B cell (primary cell): ENCODE measurements at regions not wholly inside any gene's neighbourhood (a gene's known extent, or its start where the extent isn't known, plus 50 kb on each side); places are given as distances from the start of the nearest gene placed in this dataset.

Experiments
- ATAC-seq: fragments of 200-7000 bp; cut with Tn5 transposase; one replicate; pipeline ENCODE4 v1.10.0; 2021; ENCODE audit warnings: low read depth, mild to moderate bottlenecking, moderate number of reproducible peaks, moderate library complexity
- CTCF ChIA-PET: fragments of 350-600 bp; sonication (Branson Sonifier 250); formaldehyde crosslinking; loops from one replicate; lab custom pipeline; 2021; ENCODE audit warnings: antibody characterized with exemption, inconsistent platforms; lab: Charles Lee
- POLR2A ChIA-PET: fragments of 350-600 bp; sonication (Branson Sonifier 250); formaldehyde crosslinking; loops from one replicate; lab custom pipeline; 2021; ENCODE audit warnings: antibody characterized with exemption; lab: Charles Lee
- DNase-seq: peaks from one replicate; pipeline ENCODE4 v3.0.0; 2013
- H2AFZ ChIP-seq: 2 replicates; pipeline ENCODE4 v1.6.1; 2012; ENCODE audit warnings: mild to moderate bottlenecking, low read depth, low read length; ENCODE audit not compliant: insufficient read depth, poor library complexity, severe bottlenecking
- H3K27ac ChIP-seq, 2 donors: 1 replicate in 1 of 2; 2 replicates in 1 of 2; pipeline ENCODE4 v1.5.1; 2012 to 2013; ENCODE audit warnings: low read length in 2 of 2, mild to moderate bottlenecking in 2 of 2, moderate library complexity in 1 of 2
- H3K27me3 ChIP-seq, 4 experiments: fragments of 200-600 bp in 1 of 4; sonication (generic) in 1 of 4; replicated peaks in 1 of 4; 1 replicate in 2 of 4; 2 replicates in 2 of 4; pipeline versions ENCODE4 v1.6.1 to v1.7.0; 2013 to 2016; ENCODE audit warnings: low read length in 3 of 4, mild to moderate bottlenecking in 2 of 4, mixed read lengths in 1 of 4, moderate library complexity in 1 of 4; ENCODE audit not compliant: insufficient read depth in 4 of 4, control insufficient read depth in 3 of 4; ENCODE audit errors: control extremely low read depth in 1 of 4
- H3K36me3 ChIP-seq, 2 experiments: replicated peaks in 1 of 2; 1 replicate in 1 of 2; 2 replicates in 1 of 2; pipeline versions ENCODE4 v1.6.1 to v1.7.1; 2013; ENCODE audit warnings: low read length in 1 of 2; ENCODE audit not compliant: insufficient read depth in 2 of 2, control insufficient read depth in 1 of 2; ENCODE audit errors: control extremely low read depth in 1 of 2, extremely low read depth in 1 of 2
- H3K4me1 ChIP-seq, 2 donors: fragments of 200-600 bp in 1 of 2; sonication (generic) in 1 of 2; 1 replicate in 1 of 2; 2 replicates in 1 of 2; pipeline versions ENCODE4 v1.5.1 to v1.6.1; 2013 to 2017; ENCODE audit warnings: low read length in 2 of 2; ENCODE audit not compliant: control insufficient read depth in 2 of 2, insufficient read depth in 2 of 2
- H3K4me2 ChIP-seq: replicated peaks from 2 replicates; pipeline ENCODE3; 2012; ENCODE audit warnings: mild to moderate bottlenecking, low read depth, low read length; ENCODE audit not compliant: poor library complexity, severe bottlenecking
- H3K4me3 ChIP-seq, 5 experiments: fragments of 200-600 bp in 1 of 5; sonication (generic) in 1 of 5; 1 replicate in 3 of 5; 2 replicates in 2 of 5; pipeline versions ENCODE4 v1.5.1 to v1.7.0; 2011 to 2016; ENCODE audit warnings: low read length in 4 of 5, mild to moderate bottlenecking in 4 of 5, low read depth in 2 of 5, control low read depth in 1 of 5, moderate library complexity in 1 of 5; ENCODE audit not compliant: insufficient read depth in 1 of 5; ENCODE audit errors: control extremely low read depth in 1 of 5, extremely low read depth in 1 of 5
- H3K79me2 ChIP-seq: fragments of 200-600 bp; sonication (generic); one replicate; pipeline ENCODE4 v1.6.0; 2016; ENCODE audit warnings: low read length; ENCODE audit not compliant: control insufficient read depth, insufficient read depth
- H3K9ac ChIP-seq: fragments of 200-600 bp; sonication (generic); 2 replicates; pipeline ENCODE4 v1.6.1; 2017; ENCODE audit warnings: mild to moderate bottlenecking, low read length, moderate library complexity
- H3K9me3 ChIP-seq, 3 donors: one replicate each; pipeline versions ENCODE4 v1.6.1 to v1.7.1; 2013; ENCODE audit warnings: low read length in 2 of 3; ENCODE audit not compliant: control insufficient read depth in 2 of 3, insufficient read depth in 1 of 3; ENCODE audit errors: control extremely low read depth in 1 of 3
- H4K20me1 ChIP-seq: 2 replicates; pipeline ENCODE4 v1.6.0; 2012; ENCODE audit warnings: mild to moderate bottlenecking, low read length; ENCODE audit not compliant: insufficient read depth, control insufficient read depth, poor library complexity, severe bottlenecking
- H3K27ac Mint-ChIP-seq: one replicate; pipeline ENCODE4 v1.8.0; 2021; ENCODE audit warnings: mixed read lengths
- H3K27me3 Mint-ChIP-seq: one replicate; pipeline ENCODE4 v1.8.0; 2021; ENCODE audit warnings: mixed read lengths
- H3K4me1 Mint-ChIP-seq: one replicate; pipeline ENCODE4 v1.8.0; 2021; ENCODE audit warnings: mixed read lengths
- H3K4me3 Mint-ChIP-seq: one replicate; pipeline ENCODE4 v1.8.0; 2021; ENCODE audit warnings: mixed read lengths
- H3K9me3 Mint-ChIP-seq: one replicate; pipeline ENCODE4 v1.8.0; 2022; ENCODE audit warnings: mixed read lengths; ENCODE audit not compliant: insufficient read depth
- EZH2 ChIP-seq: IDR thresholded peaks from 2 replicates; pipeline ENCODE4 v1.6.1; 2012; ENCODE audit warnings: borderline replicate concordance, low read depth, mild to moderate bottlenecking, moderate library complexity, low read length; ENCODE audit not compliant: insufficient read depth, poor library complexity, severe bottlenecking
- WGBS: methylation state at CpG from one replicate; pipeline ENCODE4 v1.1.5; 2013; ENCODE audit warnings: missing lambda C conversion rate; ENCODE audit not compliant: insufficient coverage; 5-methylcytosine and 5-hydroxymethylcytosine counted together
- intact Hi-C: fragments of 100-400 bp; cut with micrococcal nuclease; formaldehyde crosslinking; loops from one replicate; pipeline ENCODE4 v1.10.0; 2022
- TF ChIP-seq, protein P1 (sequence below): fragments of 200-600 bp; IDR thresholded peaks from one replicate; pipeline ENCODE4 v1.8.0; 2022; ENCODE audit warnings: antibody characterized with exemption, mild to moderate bottlenecking

GRCh38 chr2:239738159-239738558, 287.0 kb downstream of the NDUFA10 start:
- no peak overlapping the region for H3K9ac ChIP-seq
- CTCF ChIA-PET = no interaction called here
- no peak overlapping the region for H3K4me2 ChIP-seq
- ATAC-seq = no peak
- Mint-ChIP-seq H3K4me1 (no peaks in the 10 kb centered on the region), H3K4me3 (no peak overlapping the region), H3K9me3 (peaks cover 2% of the 10 kb centered on the region), H3K27me3 (no peaks in the 10 kb centered on the region), H3K27ac (no peak overlapping the region)
- H2AFZ ChIP-seq = no peak overlapping the region
- POLR2A ChIA-PET = no interaction called here
- no peaks in the 10 kb centered on the region for H3K79me2 ChIP-seq
- intact Hi-C loops = no loop called here
- no peaks in the 10 kb centered on the region for H3K36me3 ChIP-seq
- H3K27ac ChIP-seq = no peak overlapping the region
- no peak for TF ChIP-seq EZH2
- TF ChIP-seq, protein P1, sequence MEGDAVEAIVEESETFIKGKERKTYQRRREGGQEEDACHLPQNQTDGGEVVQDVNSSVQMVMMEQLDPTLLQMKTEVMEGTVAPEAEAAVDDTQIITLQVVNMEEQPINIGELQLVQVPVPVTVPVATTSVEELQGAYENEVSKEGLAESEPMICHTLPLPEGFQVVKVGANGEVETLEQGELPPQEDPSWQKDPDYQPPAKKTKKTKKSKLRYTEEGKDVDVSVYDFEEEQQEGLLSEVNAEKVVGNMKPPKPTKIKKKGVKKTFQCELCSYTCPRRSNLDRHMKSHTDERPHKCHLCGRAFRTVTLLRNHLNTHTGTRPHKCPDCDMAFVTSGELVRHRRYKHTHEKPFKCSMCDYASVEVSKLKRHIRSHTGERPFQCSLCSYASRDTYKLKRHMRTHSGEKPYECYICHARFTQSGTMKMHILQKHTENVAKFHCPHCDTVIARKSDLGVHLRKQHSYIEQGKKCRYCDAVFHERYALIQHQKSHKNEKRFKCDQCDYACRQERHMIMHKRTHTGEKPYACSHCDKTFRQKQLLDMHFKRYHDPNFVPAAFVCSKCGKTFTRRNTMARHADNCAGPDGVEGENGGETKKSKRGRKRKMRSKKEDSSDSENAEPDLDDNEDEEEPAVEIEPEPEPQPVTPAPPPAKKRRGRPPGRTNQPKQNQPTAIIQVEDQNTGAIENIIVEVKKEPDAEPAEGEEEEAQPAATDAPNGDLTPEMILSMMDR = no peak
- H3K4me3 ChIP-seq = no peak overlapping the region
- DNase-seq = no peak
- 72% methylated on average over 8 of the region's 19 CpGs for WGBS
- H3K27me3 ChIP-seq = no peaks in the 10 kb centered on the region
- no peaks in the 10 kb centered on the region for H3K4me1 ChIP-seq
- peaks cover 0 to 24% (median 4%) of the 10 kb centered on the region in 3 donors for H3K9me3 ChIP-seq
- H4K20me1 ChIP-seq = no peaks in the 10 kb centered on the region

GRCh38 chr2:239737144-239737463, 288.0 kb downstream of the NDUFA10 start:
- ATAC-seq (no peak), DNase-seq (no peak)
- CTCF ChIA-PET = no interaction called here
- H2AFZ ChIP-seq = no peak overlapping the region
- WGBS = 95% methylated on average over 8 of the region's 10 CpGs
- no peak overlapping the region for H3K4me3 ChIP-seq
- H3K4me2 ChIP-seq = no peak overlapping the region
- POLR2A ChIA-PET = no interaction called here
- H3K79me2 ChIP-seq = no peaks in the 10 kb centered on the region
- Mint-ChIP-seq H3K27ac (no peak overlapping the region), H3K4me3 (no peak overlapping the region), H3K4me1 (no peaks in the 10 kb centered on the region), H3K9me3 (peaks cover 2% of the 10 kb centered on the region), H3K27me3 (no peaks in the 10 kb centered on the region)
- no peak overlapping the region for H3K9ac ChIP-seq
- no peaks in the 10 kb centered on the region for H3K4me1 ChIP-seq
- TF ChIP-seq EZH2 = no peak
- TF ChIP-seq, protein P1 = no peak
- no peaks in the 10 kb centered on the region for H4K20me1 ChIP-seq
- no peaks in the 10 kb centered on the region for H3K27me3 ChIP-seq
- no peaks in the 10 kb centered on the region for H3K36me3 ChIP-seq
- H3K9me3 ChIP-seq = peaks cover 0 to 24% (median 4%) of the 10 kb centered on the region in 3 donors
- intact Hi-C loops = no loop called here
- H3K27ac ChIP-seq = no peak overlapping the region
